ENCODE measurements at regions not wholly inside any gene's neighbourhood (a gene's known extent, or its start where the extent isn't known, plus 50 kb on each side); places are given as distances from the start of the nearest gene placed in this dataset.
A peak's percentile ranks its signal among the peaks of the same experiment; 100 is the strongest.

DNA sequence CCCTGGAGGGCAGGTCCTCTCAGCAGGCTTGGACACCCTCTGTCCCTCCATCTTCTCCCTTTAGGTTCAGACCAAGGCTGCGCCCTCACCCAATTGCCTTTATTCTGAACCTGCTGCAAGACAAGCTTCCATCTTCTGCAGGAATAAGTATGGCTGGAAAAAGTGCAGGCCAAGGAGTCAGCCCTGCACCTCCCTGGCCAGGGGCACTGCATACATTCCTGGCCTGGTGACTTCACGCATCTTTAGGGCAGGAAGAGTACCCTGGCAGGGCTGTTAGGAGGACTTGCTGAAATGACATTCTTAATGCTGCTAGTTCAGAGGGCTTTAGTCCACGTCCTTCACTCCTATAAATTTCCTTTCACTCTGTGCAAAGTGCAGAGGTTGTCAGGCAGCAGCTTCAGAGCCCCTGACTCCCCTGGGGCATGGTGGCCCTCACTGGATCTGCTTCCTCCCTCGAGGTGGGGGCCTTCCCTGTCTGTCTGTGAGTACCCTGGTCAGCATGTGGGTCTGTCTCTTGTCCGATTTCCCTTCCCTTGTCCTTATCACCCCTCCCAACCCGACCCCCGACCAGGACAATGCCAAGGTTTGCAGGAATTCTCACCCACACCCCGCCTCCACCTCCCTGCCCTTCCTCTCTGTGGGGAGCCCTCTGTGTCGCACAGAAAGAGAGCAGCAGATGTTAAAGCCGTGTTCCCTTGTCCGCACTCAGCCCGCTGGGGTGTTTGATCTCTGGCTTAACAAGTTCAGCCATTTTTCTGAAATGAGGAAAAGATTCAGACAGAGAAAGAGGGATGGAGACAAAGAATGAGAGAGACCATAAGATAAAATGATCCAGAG, 124.5 kb upstream of the SYT13 start:
- H3K36me3 ChIP-seq: no peaks in the 10 kb centered on the region
- Mint-ChIP-seq H3K27ac (peak overlapping the region; percentile 93), H3K27me3 (ENCODE audit: insufficient read depth, low read depth) (peaks cover 20% of the 10 kb centered on the region), H3K4me1 (peaks cover 64% of the 10 kb centered on the region), H3K36me3 (no peaks in the 10 kb centered on the region), H3K4me3 (peak overlapping the region; percentile 51), H3K9me3 (no peaks in the 10 kb centered on the region)
- peaks cover 23% of the 10 kb centered on the region for H3F3A ChIP-seq (ENCODE audit: low read depth)
- H4K20me1 ChIP-seq (ENCODE audit: low read depth): no peaks in the 10 kb centered on the region
- peak overlapping the region; percentile 62 for H3K4me2 ChIP-seq
- no peaks in the 10 kb centered on the region for H3K9me3 ChIP-seq (ENCODE audit: low read depth)
- no peaks in the 10 kb centered on the region for H3K79me2 ChIP-seq (ENCODE audit: low read depth)
- H3K4me1 ChIP-seq: peaks cover 56% of the 10 kb centered on the region
- H3K27ac ChIP-seq: no peak overlapping the region
- DNase-seq (ENCODE audit: low spot score): peak; percentile 51
- H2AFZ ChIP-seq (replicated peaks): no peak overlapping the region
- peaks cover 56% of the 10 kb centered on the region for H3K27me3 ChIP-seq
- TF ChIP-seq CTCF (IDR thresholded peaks at IDR 0.05) (no peak), EZH2phosphoT487 (IDR thresholded peaks at IDR 0.05) (no peak), EZH2 (IDR thresholded peaks at IDR 0.05) (peak; percentile 30)
- peak overlapping the region; percentile 19 for H3K4me3 ChIP-seq
- no peak overlapping the region for H3K9ac ChIP-seq

GRCh38 chr11:45409587-45409986, 123.4 kb upstream of the SYT13 start:
- Mint-ChIP-seq H3K9me3 (no peaks in the 10 kb centered on the region), H3K36me3 (no peaks in the 10 kb centered on the region), H3K27ac (peak overlapping the region; percentile 35), H3K4me1 (peaks cover 64% of the 10 kb centered on the region), H3K27me3 (ENCODE audit: insufficient read depth, low read depth) (peaks cover 25% of the 10 kb centered on the region), H3K4me3 (no peak overlapping the region)
- Histone ChIP-seq H2AFZ (replicated peaks) (no peak overlapping the region), H3K27me3 (peaks cover 56% of the 10 kb centered on the region), H3K27ac (no peak overlapping the region), H3K79me2 (ENCODE audit: low read depth) (no peaks in the 10 kb centered on the region), H3K4me2 (no peak overlapping the region), H3K4me1 (peaks cover 51% of the 10 kb centered on the region), H3K4me3 (no peak overlapping the region), H3K9me3 (ENCODE audit: low read depth) (no peaks in the 10 kb centered on the region), H4K20me1 (ENCODE audit: low read depth) (no peaks in the 10 kb centered on the region), H3F3A (ENCODE audit: low read depth) (peaks cover 23% of the 10 kb centered on the region), H3K36me3 (no peaks in the 10 kb centered on the region), H3K9ac (no peak overlapping the region)
- DNase-seq (ENCODE audit: low spot score): no peak
- TF ChIP-seq EZH2 (IDR thresholded peaks at IDR 0.05): no peak
- no peak for TF ChIP-seq CTCF (IDR thresholded peaks at IDR 0.05)
- TF ChIP-seq EZH2phosphoT487 (IDR thresholded peaks at IDR 0.05): no peak

- Mint-ChIP-seq H3K9me3 (no peaks in the 10 kb centered on the region), H3K4me3 (no peak overlapping the region), H3K27me3 (ENCODE audit: insufficient read depth, low read depth) (peaks cover 26% of the 10 kb centered on the region), H3K27ac (no peak overlapping the region), H3K36me3 (no peaks in the 10 kb centered on the region), H3K4me1 (peaks cover 48% of the 10 kb centered on the region)
- no peak overlapping the region for H3K4me2 ChIP-seq
- H3K27ac ChIP-seq: no peak overlapping the region
- H3K9me3 ChIP-seq (ENCODE audit: low read depth): no peaks in the 10 kb centered on the region
- H3F3A ChIP-seq (ENCODE audit: low read depth): peaks cover 14% of the 10 kb centered on the region
- peaks cover 45% of the 10 kb centered on the region for H3K27me3 ChIP-seq
- no peaks in the 10 kb centered on the region for H4K20me1 ChIP-seq (ENCODE audit: low read depth)
- DNase-seq (ENCODE audit: low spot score): no peak
- no peak overlapping the region for H3K4me3 ChIP-seq
- no peak overlapping the region for H3K9ac ChIP-seq
- TF ChIP-seq EZH2 (IDR thresholded peaks at IDR 0.05) (no peak), CTCF (IDR thresholded peaks at IDR 0.05) (no peak), EZH2phosphoT487 (IDR thresholded peaks at IDR 0.05) (no peak)
- H2AFZ ChIP-seq (replicated peaks): no peak overlapping the region
- H3K79me2 ChIP-seq (ENCODE audit: low read depth): no peaks in the 10 kb centered on the region
- peaks cover 28% of the 10 kb centered on the region for H3K4me1 ChIP-seq
- H3K36me3 ChIP-seq: no peaks in the 10 kb centered on the region
These were observed 121.1 kb upstream of the SYT13 start for GRCh38 chr11:45407226-45407625.

Measured in neural progenitor cell (in vitro differentiated cells).